ENCODE measurements at regions not wholly inside any gene's neighbourhood (a gene's known extent, or its start where the extent isn't known, plus 50 kb on each side); places are given as distances from the start of the nearest gene placed in this dataset.

GRCh38 chr3:76942101-76942500 lies 97.8 kb upstream of the ROBO2 start:
- H3K27me3 ChIP-seq, result no peaks in the 10 kb centered on the region
- H3K4me1 ChIP-seq, result no peaks in the 10 kb centered on the region
- intact Hi-C loops (cut with DNase I; ENCODE audit: low total_unique reads), result no loop called here
- TF ChIP-seq POLR2AphosphoS5 (IDR thresholded peaks at IDR 0.05) (no peak), EP300 (IDR thresholded peaks at IDR 0.05) (no peak), CTCF (IDR thresholded peaks at IDR 0.05) (no peak), POLR2A (IDR thresholded peaks at IDR 0.05) (no peak)
- 61 to 79% (median 75%) methylated on average over 2 of the region's 2 CpGs for WGBS, 5 donors
- H3K9me3 ChIP-seq, result no peaks in the 10 kb centered on the region
- H3K27ac ChIP-seq, result no peak overlapping the region
- H3K4me3 ChIP-seq, result no peak overlapping the region
- DNase-seq, result peak in 1 of 2 donors; percentile 36
- H3K36me3 ChIP-seq, result no peaks in the 10 kb centered on the region

- 30 to 36% (median 34%) methylated on average over 3 of the region's 3 CpGs for WGBS, 5 donors
- peak in 1 of 2 donors; percentile 69 for DNase-seq
- intact Hi-C loops (cut with DNase I; ENCODE audit: low total_unique reads), result no loop called here
- no peak for TF ChIP-seq POLR2AphosphoS5 (IDR thresholded peaks at IDR 0.05)
- no peak for TF ChIP-seq EP300 (IDR thresholded peaks at IDR 0.05)
- no peak for TF ChIP-seq CTCF (IDR thresholded peaks at IDR 0.05)
- no peak for TF ChIP-seq POLR2A (IDR thresholded peaks at IDR 0.05)
- Histone ChIP-seq H3K4me1 (no peaks in the 10 kb centered on the region), H3K27me3 (no peaks in the 10 kb centered on the region), H3K36me3 (no peaks in the 10 kb centered on the region), H3K9me3 (no peaks in the 10 kb centered on the region), H3K4me3 (no peak overlapping the region), H3K27ac (peak overlapping the region in 1 of 5 donors; percentile 40)
Observed at GRCh38 chr3:76943058-76943457, 96.8 kb upstream of the ROBO2 start.

GRCh38 chr3:76943671-76944070 lies 96.2 kb upstream of the ROBO2 start:
- DNase-seq, result peak in 1 of 2 donors; percentile 22
- no peaks in the 10 kb centered on the region for H3K36me3 ChIP-seq
- no peaks in the 10 kb centered on the region for H3K27me3 ChIP-seq
- H3K27ac ChIP-seq, result peak overlapping the region in 1 of 5 donors; percentile 40
- intact Hi-C loops (cut with DNase I; ENCODE audit: low total_unique reads), result no loop called here
- no peaks in the 10 kb centered on the region for H3K9me3 ChIP-seq
- TF ChIP-seq CTCF (IDR thresholded peaks at IDR 0.05), result no peak
- TF ChIP-seq EP300 (IDR thresholded peaks at IDR 0.05), result no peak
- no peak for TF ChIP-seq POLR2AphosphoS5 (IDR thresholded peaks at IDR 0.05)
- TF ChIP-seq POLR2A (IDR thresholded peaks at IDR 0.05), result no peak
- no peaks in the 10 kb centered on the region for H3K4me1 ChIP-seq
- WGBS, 5 donors, result 17 to 35% (median 24%) methylated on average over 3 of the region's 3 CpGs
- no peak overlapping the region for H3K4me3 ChIP-seq

GRCh38 chr3:76949033-76949432 lies 90.9 kb upstream of the ROBO2 start:
- Histone ChIP-seq H3K27ac (no peak overlapping the region), H3K36me3 (no peaks in the 10 kb centered on the region), H3K4me1 (no peaks in the 10 kb centered on the region), H3K27me3 (no peaks in the 10 kb centered on the region), H3K4me3 (no peak overlapping the region), H3K9me3 (no peaks in the 10 kb centered on the region)
- no peak for DNase-seq
- intact Hi-C loops (cut with DNase I; ENCODE audit: low total_unique reads), result no loop called here
- no peak for TF ChIP-seq POLR2A (IDR thresholded peaks at IDR 0.05)
- no peak for TF ChIP-seq EP300 (IDR thresholded peaks at IDR 0.05)
- no peak for TF ChIP-seq CTCF (IDR thresholded peaks at IDR 0.05)
- no peak for TF ChIP-seq POLR2AphosphoS5 (IDR thresholded peaks at IDR 0.05)
- 33 to 72% (median 49%) methylated on average over 3 of the region's 3 CpGs for WGBS, 5 donors

Measured in stomach (tissue), 8 donors.